ENCODE measurements at regions not wholly inside any gene's neighbourhood (a gene's known extent, or its start where the extent isn't known, plus 50 kb on each side); places are given as distances from the start of the nearest gene placed in this dataset.

DNA sequence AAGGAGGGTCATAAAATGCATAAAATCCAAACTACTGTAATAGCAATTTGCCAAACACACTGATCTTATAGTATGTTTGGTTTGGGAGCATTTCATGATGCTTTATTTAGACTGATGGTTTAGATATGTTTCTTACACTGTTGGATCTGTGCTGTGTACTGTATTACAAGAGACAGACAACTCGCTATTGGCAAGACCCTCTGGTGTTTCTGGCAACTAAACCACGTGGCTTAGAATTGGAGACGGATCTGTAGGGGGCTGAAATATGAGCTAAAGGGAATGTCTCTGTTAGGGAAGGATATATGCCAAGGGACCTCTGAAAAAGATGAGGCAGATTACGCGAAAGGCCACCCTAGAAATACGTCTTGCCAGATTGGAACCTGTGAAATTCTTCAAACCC, 208.7 kb downstream of the BARX2 start:
- TF ChIP-seq ZFP3 (CRISPR knock-in tag; IDR thresholded peaks at IDR 0.05) (no peak), ZNF8 (CRISPR knock-in tag; IDR thresholded peaks at IDR 0.05) (no peak)
- TF ChIP-seq, protein P1, sequence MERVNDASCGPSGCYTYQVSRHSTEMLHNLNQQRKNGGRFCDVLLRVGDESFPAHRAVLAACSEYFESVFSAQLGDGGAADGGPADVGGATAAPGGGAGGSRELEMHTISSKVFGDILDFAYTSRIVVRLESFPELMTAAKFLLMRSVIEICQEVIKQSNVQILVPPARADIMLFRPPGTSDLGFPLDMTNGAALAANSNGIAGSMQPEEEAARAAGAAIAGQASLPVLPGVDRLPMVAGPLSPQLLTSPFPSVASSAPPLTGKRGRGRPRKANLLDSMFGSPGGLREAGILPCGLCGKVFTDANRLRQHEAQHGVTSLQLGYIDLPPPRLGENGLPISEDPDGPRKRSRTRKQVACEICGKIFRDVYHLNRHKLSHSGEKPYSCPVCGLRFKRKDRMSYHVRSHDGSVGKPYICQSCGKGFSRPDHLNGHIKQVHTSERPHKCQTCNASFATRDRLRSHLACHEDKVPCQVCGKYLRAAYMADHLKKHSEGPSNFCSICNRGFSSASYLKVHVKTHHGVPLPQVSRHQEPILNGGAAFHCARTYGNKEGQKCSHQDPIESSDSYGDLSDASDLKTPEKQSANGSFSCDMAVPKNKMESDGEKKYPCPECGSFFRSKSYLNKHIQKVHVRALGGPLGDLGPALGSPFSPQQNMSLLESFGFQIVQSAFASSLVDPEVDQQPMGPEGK (CRISPR knock-in tag; IDR thresholded peaks at IDR 0.05; ENCODE audit: borderline replicate concordance) = no peak
